HG03520 (cell line): ENCODE measurements at regions not wholly inside any gene's neighbourhood (a gene's known extent, or its start where the extent isn't known, plus 50 kb on each side); places are given as distances from the start of the nearest gene placed in this dataset.
"Not testable (repeated sequence)": the region's sequence is repeated elsewhere in the genome, so short reads cannot be mapped to it uniquely, and the experiment has no call there.

Source experiments
- ATAC-seq: cut with Tn5 transposase; IDR thresholded peaks from one replicate; pipeline ENCODE4 v1.9.1; 2021; ENCODE audit warnings: mild to moderate bottlenecking, moderate library complexity; ENCODE audit not compliant: unreplicated experiment

- ATAC-seq: peak; percentile 80
Measured at GRCh38 chr13:72657379-72657778, 70.0 kb downstream of the MZT1 start.

- no peak for ATAC-seq
Measured at GRCh38 chr13:72656357-72656756, 71.1 kb downstream of the MZT1 start.

GRCh38 chr13:72653506-72653905 lies 73.9 kb downstream of the MZT1 start:
- no peak for ATAC-seq

GRCh38 chr13:72652681-72653080 lies 74.7 kb downstream of the MZT1 start:
- no peak for ATAC-seq

- no peak for ATAC-seq
Measured at GRCh38 chr13:72651144-72651543, 76.3 kb downstream of the MZT1 start.

DNA sequence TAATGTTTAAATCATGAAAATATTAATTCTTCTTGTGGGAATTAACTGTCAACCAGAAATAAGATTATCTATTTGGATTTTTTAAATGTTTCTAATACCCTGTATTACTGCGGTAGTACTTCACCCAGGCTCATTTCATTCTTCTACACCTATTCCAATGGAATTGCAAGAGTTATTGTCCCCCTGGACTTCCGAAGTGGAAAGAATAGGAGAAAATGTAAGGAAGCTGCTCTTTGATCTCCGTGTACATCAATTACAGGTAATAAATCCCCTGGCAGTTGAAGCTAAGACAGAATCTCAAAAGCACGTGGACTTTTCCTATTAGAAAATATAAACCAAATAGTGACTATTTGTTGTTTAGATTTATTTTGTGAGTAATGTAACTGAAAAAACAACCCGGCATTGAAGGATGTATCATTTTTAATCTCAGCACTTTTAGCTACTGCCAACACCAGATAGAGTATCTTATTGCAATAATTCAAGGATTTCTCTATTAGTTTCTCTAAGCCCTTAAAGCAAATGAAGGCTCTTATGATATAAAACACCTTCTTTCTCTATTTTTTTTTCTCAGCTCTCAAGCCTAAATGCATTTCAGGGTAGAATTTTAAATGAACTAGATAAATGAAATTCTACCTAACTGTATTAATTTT lies 77.3 kb downstream of the MZT1 start:
- ATAC-seq: no peak

DNA sequence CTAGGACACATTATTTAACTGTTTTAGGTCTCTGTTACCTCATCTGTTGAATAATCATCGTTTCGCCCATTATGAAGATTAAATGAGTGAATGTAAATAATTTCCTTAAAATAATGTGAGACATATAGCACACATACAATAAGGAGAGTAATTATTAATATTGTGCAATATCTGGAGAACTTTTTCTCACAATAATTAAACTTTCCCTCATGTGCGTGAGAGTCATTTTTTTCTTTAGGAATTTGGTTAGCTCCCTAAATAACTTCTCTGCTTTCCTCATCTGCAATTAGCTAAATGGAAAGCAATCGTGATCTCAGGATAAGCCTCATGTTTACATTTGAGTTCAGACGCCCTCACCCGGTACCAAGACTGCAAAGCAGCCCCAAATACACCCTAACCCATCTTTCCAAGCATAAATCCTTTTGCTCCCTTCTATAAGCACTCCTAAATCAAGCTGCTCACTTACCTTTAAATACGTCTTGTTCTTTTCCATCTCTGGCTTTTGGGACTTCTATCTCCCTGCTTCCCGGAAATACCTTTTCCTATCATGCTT lies 78.8 kb downstream of the MZT1 start:
- ATAC-seq: no peak

DNA sequence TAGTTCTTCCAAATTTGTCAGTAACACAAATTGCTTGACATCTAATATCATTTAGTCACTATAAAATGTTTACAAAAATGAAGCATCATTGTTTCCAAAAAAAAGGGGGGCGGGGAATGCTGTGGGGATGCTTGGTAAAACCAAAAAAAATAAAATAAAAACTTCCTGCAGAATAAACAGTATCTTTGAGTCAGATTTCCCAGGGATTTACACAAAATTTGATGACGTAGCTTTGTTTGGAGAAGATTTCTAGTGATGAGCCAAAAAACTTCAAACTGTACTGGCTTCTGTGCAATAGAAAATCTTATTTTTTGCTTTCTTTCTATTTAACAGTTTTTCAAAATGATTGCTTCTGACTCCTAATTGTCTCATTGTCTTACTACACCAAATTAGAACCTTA lies 80.0 kb downstream of the MZT1 start:
- no peak for ATAC-seq

DNA sequence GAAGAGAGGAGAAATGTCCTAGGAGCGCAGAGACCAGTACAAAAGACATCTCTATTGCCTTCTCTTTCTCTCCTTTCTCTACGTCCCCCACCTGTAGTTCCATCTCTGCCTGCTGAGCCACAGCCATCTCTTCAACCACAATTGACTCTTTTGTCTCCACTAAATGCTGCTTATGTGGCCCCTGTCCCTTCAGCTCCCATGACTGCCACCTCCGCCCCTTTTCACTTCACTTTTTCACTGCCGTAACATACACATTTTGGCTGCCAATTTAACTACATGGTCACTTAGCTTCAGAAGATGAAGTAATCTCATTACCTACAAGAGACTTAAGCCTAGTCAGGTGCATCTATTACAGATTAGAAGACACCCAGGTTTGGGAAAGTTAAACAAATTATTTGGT lies 81.9 kb downstream of the MZT1 start:
- ATAC-seq: no peak

DNA sequence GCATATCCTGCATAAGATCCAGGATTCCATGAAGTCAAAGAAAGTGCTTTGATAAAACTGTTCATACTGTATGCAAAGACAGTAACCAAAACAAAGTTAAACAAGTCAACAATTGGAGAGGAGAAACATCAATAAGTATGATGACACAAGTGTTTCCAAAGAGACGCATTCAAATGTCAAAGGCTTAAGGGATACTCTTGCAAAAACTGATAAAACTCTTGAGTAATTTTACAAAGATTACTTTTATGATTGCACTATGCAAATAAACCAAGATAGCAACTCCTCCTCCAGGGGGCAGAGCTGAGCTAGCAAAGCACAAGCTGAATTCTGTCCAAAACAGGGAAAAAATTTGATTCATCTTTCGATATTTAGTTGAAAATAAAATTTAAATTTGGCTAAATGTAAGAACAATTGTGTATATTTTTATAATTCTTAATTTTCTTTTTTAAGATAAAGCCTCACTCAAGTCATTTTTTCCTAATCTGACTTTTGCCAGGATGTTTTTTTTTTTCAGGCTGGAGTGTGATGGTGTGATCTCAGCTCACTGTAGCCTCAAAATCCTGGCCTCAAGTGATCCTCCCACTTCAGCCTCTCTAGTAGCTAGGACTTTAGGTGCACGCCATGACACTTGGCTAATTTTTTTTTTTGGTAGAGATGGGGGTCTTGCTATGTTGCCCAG lies 84.0 kb downstream of the MZT1 start:
- ATAC-seq: peak; percentile 59

DNA sequence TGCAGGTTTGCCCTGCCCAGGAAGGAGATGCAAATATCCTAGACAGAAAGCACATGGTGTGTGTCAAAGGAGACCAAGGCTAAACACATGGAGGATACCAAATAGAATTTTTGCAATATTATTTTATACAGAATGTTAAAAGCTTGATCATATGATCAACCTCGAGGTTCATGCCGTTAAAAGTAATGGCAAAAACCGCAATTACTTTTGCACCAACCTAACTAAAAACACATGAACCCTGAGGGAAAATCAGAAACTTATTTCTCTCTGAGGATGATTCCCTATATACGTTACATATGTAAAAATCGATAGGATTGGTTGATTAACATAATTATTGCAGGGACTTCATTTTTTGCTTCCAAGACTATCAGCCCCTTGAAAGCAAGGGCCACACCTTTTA lies 88.1 kb downstream of the MZT1 start:
- no peak for ATAC-seq

- no peak for ATAC-seq
Measured at GRCh38 chr13:72638059-72638815, 89.2 kb downstream of the MZT1 start.

- no peak for ATAC-seq
Measured at GRCh38 chr13:72637561-72637960, 89.9 kb downstream of the MZT1 start.

- no peak for ATAC-seq
Measured at GRCh38 chr13:72634859-72635258, 92.6 kb downstream of the MZT1 start.

- ATAC-seq: no peak
Measured at GRCh38 chr13:72622546-72622945, 104.9 kb downstream of the MZT1 start.

DNA sequence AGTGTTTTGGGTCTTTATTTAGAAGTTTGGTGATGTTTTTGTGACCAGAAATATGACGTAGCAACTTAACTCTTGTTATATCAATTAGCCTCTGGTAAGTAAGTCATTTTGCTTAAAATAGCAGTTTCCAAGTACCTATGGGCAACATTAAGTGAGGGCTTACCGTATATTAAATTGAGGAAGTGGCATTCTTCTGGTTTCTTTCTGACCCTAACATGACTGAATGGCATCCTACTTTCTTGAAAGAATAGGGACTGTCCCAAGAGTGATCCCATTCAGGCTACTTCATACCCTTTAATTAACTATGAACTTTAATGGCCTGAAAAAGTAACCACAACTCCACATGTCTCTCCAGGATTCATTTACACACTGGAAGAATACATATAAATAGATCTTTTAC lies 106.6 kb downstream of the MZT1 start:
- ATAC-seq: no peak

GRCh38 chr13:72617951-72618350 lies 109.5 kb downstream of the MZT1 start:
- ATAC-seq: no peak

- ATAC-seq: no peak
Measured at GRCh38 chr13:72617186-72617585, 110.2 kb downstream of the MZT1 start.

- ATAC-seq: not testable (repeated sequence)
Measured at GRCh38 chr13:72610251-72610891, 117.1 kb downstream of the MZT1 start.

DNA sequence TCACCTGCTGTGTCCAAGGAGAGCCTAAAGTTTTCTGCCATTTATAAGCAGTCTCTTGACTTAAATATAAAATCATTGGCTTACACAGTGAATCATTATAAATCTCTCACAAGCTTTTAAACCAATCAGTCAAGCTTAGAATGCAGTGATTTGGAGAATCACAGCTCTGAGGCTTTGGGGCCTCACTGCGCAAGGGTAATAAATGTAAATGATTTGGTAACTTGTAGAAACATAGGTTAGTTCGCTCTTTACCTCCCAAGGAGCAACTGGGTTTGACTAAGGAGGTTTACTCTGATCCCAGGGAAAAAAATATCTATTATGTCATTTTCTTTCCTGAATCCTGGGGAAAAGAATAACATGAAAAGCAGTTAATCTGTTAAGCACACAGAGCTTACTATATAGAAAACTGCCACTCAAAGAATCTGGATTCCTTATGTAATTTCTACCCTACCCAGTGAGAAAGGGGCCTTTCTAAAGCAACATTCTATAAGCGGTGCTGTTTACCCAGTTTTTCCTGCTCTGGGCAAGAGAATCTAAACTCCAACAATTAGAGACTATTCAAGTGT lies 128.2 kb downstream of the MZT1 start:
- ATAC-seq: no peak
